Body of pancreas (tissue), 4 donors: ENCODE measurements at regions not wholly inside any gene's neighbourhood (a gene's known extent, or its start where the extent isn't known, plus 50 kb on each side); places are given as distances from the start of the nearest gene placed in this dataset.

Experiments used
- CTCF ChIP-seq, 7 experiments: fragments of 450-650 bp in 4 of 7; fragments of 200-600 bp in 3 of 7; sonication (generic) in 3 of 7; IDR thresholded peaks; one replicate each; pipeline ENCODE4 v1.5.1; 2016 to 2019; ENCODE audit warnings: antibody characterized with exemption in 7 of 7
- POLR2A ChIP-seq, 3 donors: fragments of 450-650 bp; IDR thresholded peaks; one replicate each; pipeline ENCODE4 v1.6.1; 2016; ENCODE audit warnings: antibody characterized with exemption in 3 of 3, mild to moderate bottlenecking in 2 of 3

GRCh38 chr5:54868511-54869483 is 116.6 kb downstream of the ESM1 start:
- TF ChIP-seq POLR2A (IDR thresholded peaks at IDR 0.05) (no peak), CTCF (IDR thresholded peaks at IDR 0.05) (no peak)
